ENCODE measurements at regions not wholly inside any gene's neighbourhood (a gene's known extent, or its start where the extent isn't known, plus 50 kb on each side); places are given as distances from the start of the nearest gene placed in this dataset.
"Not testable (repeated sequence)": the region's sequence is repeated elsewhere in the genome, so short reads cannot be mapped to it uniquely, and the experiment has no call there.

- TF ChIP-seq CTCF (IDR thresholded peaks at IDR 0.05; ENCODE audit: insufficient read depth, low read length, missing control alignments) = no peak
- ChIA-PET CTCF (no interaction called here), POLR2A (no interaction called here)
- no peak for DNase-seq (ENCODE audit: low read depth, low spot score)
- no peak overlapping the region for H3K4me3 ChIP-seq (ENCODE audit: low read depth, low read length)
These were observed 55.5 kb upstream of the CD93 start for GRCh38 chr20:23141450-23142161.

- no peak for DNase-seq (ENCODE audit: low read depth, low spot score)
These were observed 54.9 kb upstream of the CD93 start for GRCh38 chr20:23140991-23141390.

GRCh38 chr20:23139984-23140383 is 53.9 kb upstream of the CD93 start:
- CTCF ChIA-PET = interaction anchor here (1.1 kb wide), 1 partner anchor 13 kb away, joined by 6 read pairs; no protein-coding TSS in a partner anchor
- DNase-seq (ENCODE audit: low read depth, low spot score); POLR2A ChIA-PET; H3K4me3 ChIP-seq (ENCODE audit: low read depth, low read length): not testable (repeated sequence)

More at GRCh38 chr20:23140991-23141390, 54.9 kb upstream of the CD93 start:
- ChIA-PET POLR2A (no interaction called here), CTCF (interaction anchor here (1.0 to 1.1 kb wide), 2 partner anchors 12 to 16 kb away, joined by 3 to 6 read pairs; no protein-coding TSS in a partner anchor)
- H3K4me3 ChIP-seq (ENCODE audit: low read depth, low read length) = no peak overlapping the region
- no peak for TF ChIP-seq CTCF (IDR thresholded peaks at IDR 0.05; ENCODE audit: insufficient read depth, low read length, missing control alignments)

GRCh38 chr20:23139524-23139923 is 53.4 kb upstream of the CD93 start:
- H3K4me3 ChIP-seq (ENCODE audit: low read depth, low read length) = no peak overlapping the region
- TF ChIP-seq CTCF (IDR thresholded peaks at IDR 0.05; ENCODE audit: insufficient read depth, low read length, missing control alignments) = no peak
- POLR2A ChIA-PET = no interaction called here
- CTCF ChIA-PET = no interaction called here
- no peak for DNase-seq (ENCODE audit: low read depth, low spot score)

GRCh38 chr20:23138682-23139081 is 52.6 kb upstream of the CD93 start:
- CTCF ChIA-PET = interaction anchor here (1.0 to 1.5 kb wide), 3 partner anchors 8 to 202 kb away, joined by 3 to 4 read pairs (median 3); no protein-coding TSS in a partner anchor
- DNase-seq (ENCODE audit: low read depth, low spot score) = no peak
- POLR2A ChIA-PET = no interaction called here
- TF ChIP-seq CTCF (IDR thresholded peaks at IDR 0.05; ENCODE audit: insufficient read depth, low read length, missing control alignments) = no peak
- H3K4me3 ChIP-seq (ENCODE audit: low read depth, low read length) = no peak overlapping the region

GRCh38 chr20:23138226-23138625 is 52.1 kb upstream of the CD93 start:
- no peak overlapping the region for H3K4me3 ChIP-seq (ENCODE audit: low read depth, low read length)
- POLR2A ChIA-PET = no interaction called here
- no peak for DNase-seq (ENCODE audit: low read depth, low spot score)
- CTCF ChIA-PET = interaction anchor here (1.0 to 1.5 kb wide), 3 partner anchors 9 to 203 kb away, joined by 3 to 4 read pairs (median 3); no protein-coding TSS in a partner anchor
- TF ChIP-seq CTCF (IDR thresholded peaks at IDR 0.05; ENCODE audit: insufficient read depth, low read length, missing control alignments) = no peak
